ENCODE measurements at regions not wholly inside any gene's neighbourhood (a gene's known extent, or its start where the extent isn't known, plus 50 kb on each side); places are given as distances from the start of the nearest gene placed in this dataset.

DNA sequence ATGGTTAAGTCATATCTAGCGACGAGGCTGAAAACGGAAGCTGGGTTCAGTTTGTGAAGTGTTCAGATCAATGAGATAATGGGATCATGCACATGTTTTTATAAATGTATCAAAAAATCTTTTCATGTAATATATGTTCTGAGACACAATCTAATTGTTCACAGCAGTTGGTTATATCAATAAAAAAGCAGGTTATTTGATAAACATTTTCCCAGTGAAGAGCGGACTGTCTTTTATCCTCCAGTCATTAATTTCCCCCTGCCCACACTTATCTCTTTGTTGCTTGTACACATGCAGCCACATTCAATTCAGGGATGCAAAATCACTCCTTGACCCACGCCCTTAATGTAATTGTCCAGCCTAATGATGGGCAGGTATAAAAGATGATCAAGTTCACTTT, 563.1 kb downstream of the INHBA start:
- in situ Hi-C loops (cut with MboI) (no loop called here), intact Hi-C loops (cut with micrococcal nuclease; ENCODE audit: unreplicated experiment) (loop anchor here (10.0 kb wide), 1 partner anchor 555 kb away; no protein-coding TSS in a partner anchor)
- Histone ChIP-seq H3K9me3 (replicated peaks; ENCODE audit: control insufficient read depth, insufficient read depth, low read length) (no peaks in the 10 kb centered on the region; the same call in 1 of the 3 replicates), H4K20me1 (ENCODE audit: control insufficient read depth, insufficient read depth) (no peaks in the 10 kb centered on the region), H2AFZ (ENCODE audit: control insufficient read depth, low read depth, low read length) (no peak overlapping the region), H3K4me1 (ENCODE audit: control insufficient read depth, insufficient read depth, low read length) (no peaks in the 10 kb centered on the region), H3K27ac (ENCODE audit: control insufficient read depth, insufficient read depth) (no peak overlapping the region), H3K79me2 (ENCODE audit: control insufficient read depth, insufficient read depth, low read length) (no peaks in the 10 kb centered on the region), H3K4me3 (no peak overlapping the region), H3K9ac (ENCODE audit: control insufficient read depth, insufficient read depth, low read length) (no peak overlapping the region), H3K36me3 (ENCODE audit: control insufficient read depth in 2 of 2, insufficient read depth in 2 of 2, low read length in 1 of 2) (no peaks in the 10 kb centered on the region), H3K27me3 (replicated peaks in 1 of 2; ENCODE audit: control insufficient read depth in 2 of 2, insufficient read depth in 2 of 2, low read length in 1 of 2) (no peaks in the 10 kb centered on the region), H3K4me2 (ENCODE audit: control insufficient read depth, insufficient read depth) (no peak overlapping the region)
- SMC1A ChIA-PET (ENCODE audit: uncharacterized antibody, unreplicated experiment) = interaction anchor here (1.3 to 4.3 kb wide), 2 partner anchors 7 to 11 kb away, joined by 3 to 17 read pairs; no protein-coding TSS in a partner anchor
- BruUV-seq (replicated peaks) = no TSS peak
- CTCF ChIA-PET = no interaction called here
- POLR2A ChIA-PET = no interaction called here
- TF ChIP-seq, protein P1, sequence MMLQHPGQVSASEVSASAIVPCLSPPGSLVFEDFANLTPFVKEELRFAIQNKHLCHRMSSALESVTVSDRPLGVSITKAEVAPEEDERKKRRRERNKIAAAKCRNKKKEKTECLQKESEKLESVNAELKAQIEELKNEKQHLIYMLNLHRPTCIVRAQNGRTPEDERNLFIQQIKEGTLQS (IDR thresholded peaks at IDR 0.05; ENCODE audit: borderline replicate concordance, extremely low read depth, low read depth, low read length) = no peak
- no peak for TF ChIP-seq BACH1 (IDR thresholded peaks at IDR 0.05; ENCODE audit: borderline replicate concordance)
- TF ChIP-seq, protein P2, sequence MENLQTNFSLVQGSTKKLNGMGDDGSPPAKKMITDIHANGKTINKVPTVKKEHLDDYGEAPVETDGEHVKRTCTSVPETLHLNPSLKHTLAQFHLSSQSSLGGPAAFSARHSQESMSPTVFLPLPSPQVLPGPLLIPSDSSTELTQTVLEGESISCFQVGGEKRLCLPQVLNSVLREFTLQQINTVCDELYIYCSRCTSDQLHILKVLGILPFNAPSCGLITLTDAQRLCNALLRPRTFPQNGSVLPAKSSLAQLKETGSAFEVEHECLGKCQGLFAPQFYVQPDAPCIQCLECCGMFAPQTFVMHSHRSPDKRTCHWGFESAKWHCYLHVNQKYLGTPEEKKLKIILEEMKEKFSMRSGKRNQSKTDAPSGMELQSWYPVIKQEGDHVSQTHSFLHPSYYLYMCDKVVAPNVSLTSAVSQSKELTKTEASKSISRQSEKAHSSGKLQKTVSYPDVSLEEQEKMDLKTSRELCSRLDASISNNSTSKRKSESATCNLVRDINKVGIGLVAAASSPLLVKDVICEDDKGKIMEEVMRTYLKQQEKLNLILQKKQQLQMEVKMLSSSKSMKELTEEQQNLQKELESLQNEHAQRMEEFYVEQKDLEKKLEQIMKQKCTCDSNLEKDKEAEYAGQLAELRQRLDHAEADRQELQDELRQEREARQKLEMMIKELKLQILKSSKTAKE (IDR thresholded peaks at IDR 0.05; ENCODE audit: low read depth, poor library complexity, severe bottlenecking) = no peak
- no peak for TF ChIP-seq CREB1 (IDR thresholded peaks at IDR 0.05; ENCODE audit: low read depth)
- no peak for TF ChIP-seq MYC (IDR thresholded peaks at IDR 0.05; ENCODE audit: insufficient read depth, insufficient read length, insufficient replicate concordance, low read length, severe bottlenecking)
- TF ChIP-seq ZNF207 (IDR thresholded peaks at IDR 0.05; ENCODE audit: borderline replicate concordance) = no peak
- TF ChIP-seq ZNF274 (IDR thresholded peaks at IDR 0.05; ENCODE audit: insufficient read depth, insufficient read length) = no peak
- TF ChIP-seq NR2C1 (IDR thresholded peaks at IDR 0.05) = no peak
- TF ChIP-seq TCF7 (IDR thresholded peaks at IDR 0.05; ENCODE audit: borderline replicate concordance) = no peak
- DNase-seq (ENCODE audit: low read depth, low spot score) (no peak), FAIRE-seq (no peak), ATAC-seq (no peak)
- WGBS (ENCODE audit: insufficient coverage, insufficient replicate concordance, low lambda C conversion rate, missing lambda C conversion rate) = 69% methylated on average over 5 of the region's 5 CpGs
- RAD21 ChIA-PET (ENCODE audit: unreplicated experiment) = no interaction called here

Data from GM12878 (cell line).